Keratinocyte (primary cell): ENCODE measurements at regions not wholly inside any gene's neighbourhood (a gene's known extent, or its start where the extent isn't known, plus 50 kb on each side); places are given as distances from the start of the nearest gene placed in this dataset.

ENCODE experiments used
- DNase-seq: peaks from one replicate; pipeline ENCODE4 v3.0.0-alpha.2; 2011; ENCODE audit warnings: low read depth, missing footprints, low spot score
- FAIRE-seq: peaks from 2 replicates; lab custom pipeline; 2011; peaks lifted over from hg19 to GRCh38; lab: Jason Lieb, UNC
- H2AFZ ChIP-seq: 2 replicates; pipeline ENCODE4 v1.6.0; 2012; ENCODE audit warnings: low read length, control low read depth, inconsistent platforms; ENCODE audit not compliant: control insufficient read depth
- H3K27ac ChIP-seq: 2 replicates; pipeline ENCODE4 v1.5.1; 2011; ENCODE audit warnings: low read length; ENCODE audit not compliant: control insufficient read depth, insufficient read depth
- H3K27me3 ChIP-seq: 3 replicates; pipeline ENCODE4 v1.6.0; 2011; ENCODE audit warnings: low read length; ENCODE audit not compliant: control insufficient read depth, insufficient read depth; ENCODE audit errors: extremely low read depth
- H3K36me3 ChIP-seq, 2 experiments: 2 replicates in 1 of 2; 3 replicates in 1 of 2; pipeline ENCODE4 v1.5.1; 2011; ENCODE audit warnings: low read length in 2 of 2, mild to moderate bottlenecking in 1 of 2; ENCODE audit not compliant: control insufficient read depth in 2 of 2, insufficient read depth in 2 of 2; ENCODE audit errors: extremely low read depth in 1 of 2
- H3K4me1 ChIP-seq: 3 replicates; pipeline ENCODE4 v1.5.1; 2011; ENCODE audit warnings: low read length; ENCODE audit not compliant: control insufficient read depth, insufficient read depth; ENCODE audit errors: extremely low read depth
- H3K4me2 ChIP-seq: 3 replicates; pipeline ENCODE4 v1.6.0; 2011; ENCODE audit warnings: low read depth, low read length; ENCODE audit not compliant: control insufficient read depth, insufficient read depth; ENCODE audit errors: extremely low read depth
- H3K4me3 ChIP-seq, 3 experiments: fragments of 200-600 bp in 1 of 3; sonication (generic) in 1 of 3; 2 replicates in 2 of 3; 3 replicates in 1 of 3; pipeline ENCODE4 v1.5.1; 2011 to 2016; ENCODE audit warnings: low read length in 3 of 3, mild to moderate bottlenecking in 3 of 3, control low read depth in 2 of 3, inconsistent platforms in 1 of 3, low read depth in 1 of 3, mixed read lengths in 1 of 3, mixed run types in 1 of 3, moderate library complexity in 1 of 3; ENCODE audit not compliant: control insufficient read depth in 2 of 3, insufficient read depth in 2 of 3; ENCODE audit errors: extremely low read depth in 1 of 3
- H3K79me2 ChIP-seq: 2 replicates; pipeline ENCODE4 v1.6.0; 2012; ENCODE audit warnings: low read length; ENCODE audit not compliant: control insufficient read depth, insufficient read depth
- H3K9ac ChIP-seq: 3 replicates; pipeline ENCODE4 v1.6.0; 2011; ENCODE audit warnings: low read length; ENCODE audit not compliant: control insufficient read depth, insufficient read depth; ENCODE audit errors: extremely low read depth
- H3K9me1 ChIP-seq: 3 replicates; pipeline ENCODE4 v1.6.0; 2011; ENCODE audit warnings: low read length; ENCODE audit not compliant: control insufficient read depth, insufficient read depth; ENCODE audit errors: extremely low read depth
- H3K9me3 ChIP-seq: 2 replicates; pipeline ENCODE4 v1.5.1; 2012; ENCODE audit warnings: low read depth, low read length; ENCODE audit not compliant: control insufficient read depth
- H4K20me1 ChIP-seq: 3 replicates; pipeline ENCODE4 v1.6.0; 2011; ENCODE audit warnings: low read length; ENCODE audit not compliant: control insufficient read depth, insufficient read depth; ENCODE audit errors: extremely low read depth
- CTCF ChIP-seq, 3 experiments: IDR thresholded peaks in 1 of 3; conservative IDR thresholded peaks in 1 of 3; optimal IDR thresholded peaks in 1 of 3; 2 replicates in 2 of 3; 3 replicates in 1 of 3; pipeline versions ENCODE3 to v1.5.1; 2011; ENCODE audit warnings: low read length in 3 of 3, mild to moderate bottlenecking in 3 of 3, moderate library complexity in 2 of 3, control low read depth in 1 of 3, inconsistent platforms in 1 of 3; ENCODE audit not compliant: insufficient read depth in 2 of 3; ENCODE audit errors: extremely low read depth in 1 of 3
- EZH2 ChIP-seq: IDR thresholded peaks from one replicate; pipeline ENCODE4 v1.6.1; 2012; ENCODE audit warnings: inconsistent platforms, mild to moderate bottlenecking, low read length, moderate library complexity
- dilution Hi-C: fragments of 300-500 bp; cut with MboI; formaldehyde crosslinking; loops from one replicate; pipeline ENCODE4 v1.7.0; 2020; ENCODE audit warnings: low sequenced_read_pairs; ENCODE audit not compliant: extremely low pct_ligation_motif_present

GRCh38 chr13:94933936-94934335 lies 221.6 kb upstream of the SOX21 start:
- no peak overlapping the region for H3K9ac ChIP-seq
- TF ChIP-seq CTCF (optimal IDR thresholded peaks at IDR 0.05 in 1 of 3, IDR thresholded peaks at IDR 0.05 in 1 of 3, conservative IDR thresholded peaks at IDR 0.05 in 1 of 3; ENCODE audit: extremely low read depth in 1 of 3, insufficient read depth in 2 of 3, low read length in 3 of 3) (no peak), EZH2 (no peak)
- DNase-seq (no peak), FAIRE-seq (no peak)
- H3K27ac ChIP-seq, result no peak overlapping the region
- H3K9me1 ChIP-seq, result no peaks in the 10 kb centered on the region
- H3K4me3 ChIP-seq, result no peak overlapping the region
- H3K4me1 ChIP-seq, result no peaks in the 10 kb centered on the region
- H3K27me3 ChIP-seq, result no peaks in the 10 kb centered on the region
- no peaks in the 10 kb centered on the region for H3K36me3 ChIP-seq
- no peaks in the 10 kb centered on the region for H4K20me1 ChIP-seq
- no peak overlapping the region for H2AFZ ChIP-seq
- H3K79me2 ChIP-seq, result no peaks in the 10 kb centered on the region
- H3K4me2 ChIP-seq, result no peak overlapping the region
- dilution Hi-C loops, result no loop called here
- H3K9me3 ChIP-seq, result no peaks in the 10 kb centered on the region

- DNase-seq, result no peak
- H4K20me1 ChIP-seq, result no peaks in the 10 kb centered on the region
- TF ChIP-seq EZH2 (no peak), CTCF (optimal IDR thresholded peaks at IDR 0.05 in 1 of 3, IDR thresholded peaks at IDR 0.05 in 1 of 3, conservative IDR thresholded peaks at IDR 0.05 in 1 of 3; ENCODE audit: extremely low read depth in 1 of 3, insufficient read depth in 2 of 3, low read length in 3 of 3) (no peak)
- no peaks in the 10 kb centered on the region for H3K9me3 ChIP-seq
- H3K4me1 ChIP-seq, result no peaks in the 10 kb centered on the region
- H2AFZ ChIP-seq, result no peak overlapping the region
- H3K79me2 ChIP-seq, result no peaks in the 10 kb centered on the region
- no peak for FAIRE-seq
- dilution Hi-C loops, result no loop called here
- no peak overlapping the region for H3K27ac ChIP-seq
- H3K9ac ChIP-seq, result no peak overlapping the region
- no peak overlapping the region for H3K4me3 ChIP-seq
- H3K36me3 ChIP-seq, result no peaks in the 10 kb centered on the region
- H3K4me2 ChIP-seq, result no peak overlapping the region
- no peaks in the 10 kb centered on the region for H3K27me3 ChIP-seq
- H3K9me1 ChIP-seq, result no peaks in the 10 kb centered on the region
Observed at GRCh38 chr13:94933230-94933751, 220.9 kb upstream of the SOX21 start.
